K562 (cell line): ENCODE measurements at regions not wholly inside any gene's neighbourhood (a gene's known extent, or its start where the extent isn't known, plus 50 kb on each side); places are given as distances from the start of the nearest gene placed in this dataset.

Experiments
- ARID1B ChIP-seq: fragments of 450-650 bp; IDR thresholded peaks from 2 replicates; pipeline ENCODE4 v1.6.1; 2016; ENCODE audit warnings: antibody characterized with exemption, mild to moderate bottlenecking, inconsistent platforms
- BRF1 ChIP-seq: IDR thresholded peaks from 3 replicates; pipeline ENCODE4 v1.6.1; 2011; ENCODE audit warnings: borderline replicate concordance, mild to moderate bottlenecking; ENCODE audit not compliant: insufficient read length; ENCODE audit errors: extremely low read depth
- CHD1 ChIP-seq: fragments of 200-600 bp; sonication (generic); IDR thresholded peaks from one replicate; pipeline ENCODE4 v1.6.1; 2012; ENCODE audit warnings: mild to moderate bottlenecking, moderate library complexity, low read length, inconsistent platforms
- DIDO1 ChIP-seq: fragments of 450-650 bp; IDR thresholded peaks from 2 replicates; pipeline ENCODE4 v1.6.1; 2016; ENCODE audit warnings: low read depth, missing biosample characterization, missing genetic modification characterization
- EWSR1 ChIP-seq: fragments of 450-650 bp; IDR thresholded peaks from 2 replicates; pipeline ENCODE4 v1.6.1; 2018; ENCODE audit warnings: borderline replicate concordance, mild to moderate bottlenecking, low read depth, moderate library complexity; ENCODE audit not compliant: partially characterized antibody
- JUN ChIP-seq, 2 experiments: sonication (generic) in 1 of 2; formaldehyde crosslinking in 1 of 2; IDR thresholded peaks; 2 replicates each; pipeline versions ENCODE4 v1.6.1 to v1.8.0; 2012 to 2022; ENCODE audit warnings: borderline replicate concordance in 2 of 2, mild to moderate bottlenecking in 2 of 2, improper control_type of control experiment in 1 of 2, low read depth in 1 of 2, low read length in 1 of 2, missing genetic modification reagents in 1 of 2
- KDM5B ChIP-seq: fragments of 200-600 bp; sonication (generic); IDR thresholded peaks from 2 replicates; pipeline ENCODE4 v1.6.1; 2012; ENCODE audit warnings: low read depth, mild to moderate bottlenecking, moderate library complexity, low read length, control low read depth, inconsistent platforms; ENCODE audit not compliant: insufficient replicate concordance
- NBN ChIP-seq: fragments of 450-650 bp; IDR thresholded peaks from 2 replicates; pipeline ENCODE4 v1.6.1; 2016; ENCODE audit warnings: low read depth, mild to moderate bottlenecking
- RUNX1 ChIP-seq: sonication (generic); IDR thresholded peaks from 2 replicates; pipeline ENCODE4 v1.6.1; 2016; ENCODE audit warnings: antibody characterized with exemption, low read depth
- SMARCA4 ChIP-seq: fragments of 450-650 bp; IDR thresholded peaks from 2 replicates; pipeline ENCODE4 v1.6.1; 2016
- TF ChIP-seq, protein P1 (sequence below): fragments of 250-450 bp; sonication (Bioruptor Pico); IDR thresholded peaks from 2 replicates; pipeline ENCODE4 v1.4.0; 2020
- TF ChIP-seq, protein P2 (sequence below): fragments of 200-800 bp; sonication (Bioruptor generic); IDR thresholded peaks from 2 replicates; pipeline ENCODE4 v1.6.1; 2017; ENCODE audit warnings: missing genetic modification characterization, missing compliant biosample characterization
- TF ChIP-seq, protein P3 (sequence below), 2 experiments: fragments of 450-650 bp in 1 of 2; sonication (generic) in 1 of 2; formaldehyde crosslinking in 1 of 2; IDR thresholded peaks in 1 of 2; conservative IDR thresholded peaks in 1 of 2; 2 replicates each; pipeline versions ENCODE4 v1.6.1 to v1.8.1; 2016 to 2023; ENCODE audit warnings: mild to moderate bottlenecking in 2 of 2, moderate library complexity in 2 of 2, inconsistent platforms in 1 of 2, missing genetic modification reagents in 1 of 2
- TF ChIP-seq, protein P4 (sequence below): sonication (generic); formaldehyde crosslinking; IDR thresholded peaks from 2 replicates; pipeline ENCODE4 v1.8.0; 2022; ENCODE audit warnings: mild to moderate bottlenecking, low read depth, missing genetic modification reagents

DNA sequence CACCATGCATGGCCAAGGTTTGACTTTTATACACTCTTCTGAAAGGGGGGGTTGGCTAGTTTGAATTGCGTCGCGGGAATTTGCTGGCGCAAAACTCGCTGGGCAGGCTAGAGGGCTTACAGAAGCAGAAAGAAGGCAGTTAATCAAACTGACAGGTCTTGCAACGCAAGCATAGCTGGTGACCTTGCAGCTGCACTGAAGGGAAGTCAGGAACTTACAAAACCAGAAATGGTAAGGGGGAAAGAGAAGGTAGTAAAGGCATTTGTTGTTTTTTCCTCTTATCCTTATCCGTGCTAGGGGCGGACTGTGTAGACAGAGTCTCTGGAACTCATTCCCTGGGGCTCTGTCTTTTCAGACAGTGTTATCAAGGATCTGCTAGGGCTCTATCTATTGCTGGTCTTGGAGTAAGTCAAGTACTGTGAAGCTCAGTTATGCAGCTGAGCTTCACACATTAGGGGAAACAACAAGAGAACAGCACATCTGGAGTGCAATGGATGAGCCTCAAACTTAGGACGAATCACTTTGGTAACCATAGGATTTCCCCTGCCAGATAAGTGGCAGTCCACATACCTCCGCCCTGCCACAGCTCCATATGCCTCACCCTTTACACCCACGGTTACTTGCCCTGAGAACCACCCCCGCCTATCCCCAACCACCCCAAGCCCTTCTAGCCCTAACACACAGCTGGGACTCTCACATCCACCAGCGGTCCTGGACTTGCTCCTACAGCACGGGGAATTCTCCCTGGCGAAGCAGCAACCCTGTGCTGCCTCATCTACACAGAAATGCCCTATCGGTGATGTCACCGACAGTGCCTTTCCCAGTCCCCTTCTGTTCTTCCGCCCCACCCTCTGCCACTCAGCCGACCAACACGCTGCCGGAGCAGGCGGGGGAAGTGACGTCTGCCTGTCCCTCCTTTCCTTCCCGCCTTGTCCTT, 251.4 kb downstream of the FAM72C start (continued):
- TF ChIP-seq NBN (no peak; the same call in 1 of the 2 replicates), EWSR1 (no peak), KDM5B (peak; percentile 32), JUN (IDR thresholded peaks at IDR 0.05; ENCODE audit: borderline replicate concordance, low read depth, low read length) (peak; percentile 73), JUN (CRISPR knock-in tag; IDR thresholded peaks at IDR 0.05; ENCODE audit: borderline replicate concordance) (no peak), CHD1 (no peak), ARID1B (peak; percentile 44; the same call in 1 of the 2 replicates), BRF1 (no peak), RUNX1 (peak; percentile 76; the same call in 1 of the 2 replicates), SMARCA4 (no peak; the same call in 1 of the 2 replicates), DIDO1 (tag) (no peak)
- TF ChIP-seq, protein P1, sequence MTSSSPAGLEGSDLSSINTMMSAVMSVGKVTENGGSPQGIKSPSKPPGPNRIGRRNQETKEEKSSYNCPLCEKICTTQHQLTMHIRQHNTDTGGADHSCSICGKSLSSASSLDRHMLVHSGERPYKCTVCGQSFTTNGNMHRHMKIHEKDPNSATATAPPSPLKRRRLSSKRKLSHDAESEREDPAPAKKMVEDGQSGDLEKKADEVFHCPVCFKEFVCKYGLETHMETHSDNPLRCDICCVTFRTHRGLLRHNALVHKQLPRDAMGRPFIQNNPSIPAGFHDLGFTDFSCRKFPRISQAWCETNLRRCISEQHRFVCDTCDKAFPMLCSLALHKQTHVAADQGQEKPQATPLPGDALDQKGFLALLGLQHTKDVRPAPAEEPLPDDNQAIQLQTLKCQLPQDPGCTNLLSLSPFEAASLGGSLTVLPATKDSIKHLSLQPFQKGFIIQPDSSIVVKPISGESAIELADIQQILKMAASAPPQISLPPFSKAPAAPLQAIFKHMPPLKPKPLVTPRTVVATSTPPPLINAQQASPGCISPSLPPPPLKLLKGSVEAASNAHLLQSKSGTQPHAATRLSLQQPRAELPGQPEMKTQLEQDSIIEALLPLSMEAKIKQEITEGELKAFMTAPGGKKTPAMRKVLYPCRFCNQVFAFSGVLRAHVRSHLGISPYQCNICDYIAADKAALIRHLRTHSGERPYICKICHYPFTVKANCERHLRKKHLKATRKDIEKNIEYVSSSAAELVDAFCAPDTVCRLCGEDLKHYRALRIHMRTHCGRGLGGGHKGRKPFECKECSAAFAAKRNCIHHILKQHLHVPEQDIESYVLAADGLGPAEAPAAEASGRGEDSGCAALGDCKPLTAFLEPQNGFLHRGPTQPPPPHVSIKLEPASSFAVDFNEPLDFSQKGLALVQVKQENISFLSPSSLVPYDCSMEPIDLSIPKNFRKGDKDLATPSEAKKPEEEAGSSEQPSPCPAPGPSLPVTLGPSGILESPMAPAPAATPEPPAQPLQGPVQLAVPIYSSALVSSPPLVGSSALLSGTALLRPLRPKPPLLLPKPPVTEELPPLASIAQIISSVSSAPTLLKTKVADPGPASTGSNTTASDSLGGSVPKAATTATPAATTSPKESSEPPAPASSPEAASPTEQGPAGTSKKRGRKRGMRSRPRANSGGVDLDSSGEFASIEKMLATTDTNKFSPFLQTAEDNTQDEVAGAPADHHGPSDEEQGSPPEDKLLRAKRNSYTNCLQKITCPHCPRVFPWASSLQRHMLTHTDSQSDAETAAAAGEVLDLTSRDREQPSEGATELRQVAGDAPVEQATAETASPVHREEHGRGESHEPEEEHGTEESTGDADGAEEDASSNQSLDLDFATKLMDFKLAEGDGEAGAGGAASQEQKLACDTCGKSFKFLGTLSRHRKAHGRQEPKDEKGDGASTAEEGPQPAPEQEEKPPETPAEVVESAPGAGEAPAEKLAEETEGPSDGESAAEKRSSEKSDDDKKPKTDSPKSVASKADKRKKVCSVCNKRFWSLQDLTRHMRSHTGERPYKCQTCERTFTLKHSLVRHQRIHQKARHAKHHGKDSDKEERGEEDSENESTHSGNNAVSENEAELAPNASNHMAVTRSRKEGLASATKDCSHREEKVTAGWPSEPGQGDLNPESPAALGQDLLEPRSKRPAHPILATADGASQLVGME (CRISPR knock-in tag), result no peak
- TF ChIP-seq, protein P2, sequence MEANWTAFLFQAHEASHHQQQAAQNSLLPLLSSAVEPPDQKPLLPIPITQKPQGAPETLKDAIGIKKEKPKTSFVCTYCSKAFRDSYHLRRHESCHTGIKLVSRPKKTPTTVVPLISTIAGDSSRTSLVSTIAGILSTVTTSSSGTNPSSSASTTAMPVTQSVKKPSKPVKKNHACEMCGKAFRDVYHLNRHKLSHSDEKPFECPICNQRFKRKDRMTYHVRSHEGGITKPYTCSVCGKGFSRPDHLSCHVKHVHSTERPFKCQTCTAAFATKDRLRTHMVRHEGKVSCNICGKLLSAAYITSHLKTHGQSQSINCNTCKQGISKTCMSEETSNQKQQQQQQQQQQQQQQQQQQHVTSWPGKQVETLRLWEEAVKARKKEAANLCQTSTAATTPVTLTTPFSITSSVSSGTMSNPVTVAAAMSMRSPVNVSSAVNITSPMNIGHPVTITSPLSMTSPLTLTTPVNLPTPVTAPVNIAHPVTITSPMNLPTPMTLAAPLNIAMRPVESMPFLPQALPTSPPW (CRISPR knock-in tag), result peak; percentile 70
- TF ChIP-seq, protein P3, sequence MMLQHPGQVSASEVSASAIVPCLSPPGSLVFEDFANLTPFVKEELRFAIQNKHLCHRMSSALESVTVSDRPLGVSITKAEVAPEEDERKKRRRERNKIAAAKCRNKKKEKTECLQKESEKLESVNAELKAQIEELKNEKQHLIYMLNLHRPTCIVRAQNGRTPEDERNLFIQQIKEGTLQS (IDR thresholded peaks at IDR 0.05), result peak; percentile 95
- TF ChIP-seq, protein P3 (CRISPR knock-in tag; conservative IDR thresholded peaks at IDR 0.05), result no peak
- TF ChIP-seq, protein P4, sequence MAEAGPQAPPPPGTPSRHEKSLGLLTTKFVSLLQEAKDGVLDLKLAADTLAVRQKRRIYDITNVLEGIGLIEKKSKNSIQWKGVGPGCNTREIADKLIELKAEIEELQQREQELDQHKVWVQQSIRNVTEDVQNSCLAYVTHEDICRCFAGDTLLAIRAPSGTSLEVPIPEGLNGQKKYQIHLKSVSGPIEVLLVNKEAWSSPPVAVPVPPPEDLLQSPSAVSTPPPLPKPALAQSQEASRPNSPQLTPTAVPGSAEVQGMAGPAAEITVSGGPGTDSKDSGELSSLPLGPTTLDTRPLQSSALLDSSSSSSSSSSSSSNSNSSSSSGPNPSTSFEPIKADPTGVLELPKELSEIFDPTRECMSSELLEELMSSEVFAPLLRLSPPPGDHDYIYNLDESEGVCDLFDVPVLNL, result peak; percentile 84
